HFFc6 (cell line): ENCODE measurements at regions not wholly inside any gene's neighbourhood (a gene's known extent, or its start where the extent isn't known, plus 50 kb on each side); places are given as distances from the start of the nearest gene placed in this dataset.

Source experiments
- DNase-seq: peaks from one replicate; pipeline ENCODE4 v3.0.0-alpha.2; 2018
- H3K27ac Mint-ChIP-seq: 2 replicates; pipeline ENCODE4 v1.8.0; 2020; ENCODE audit warnings: mild to moderate bottlenecking, mixed read lengths
- H3K27me3 Mint-ChIP-seq: 2 replicates; pipeline ENCODE4 v1.8.0; 2021; ENCODE audit warnings: mild to moderate bottlenecking, moderate library complexity, mixed read lengths; ENCODE audit not compliant: insufficient read depth
- H3K36me3 Mint-ChIP-seq: 2 replicates; pipeline ENCODE4 v1.8.0; 2021; ENCODE audit warnings: low read depth, mixed read lengths
- H3K4me1 Mint-ChIP-seq: 2 replicates; pipeline ENCODE4 v1.8.0; 2020; ENCODE audit warnings: low read depth, mixed read lengths
- H3K4me3 Mint-ChIP-seq: 2 replicates; pipeline ENCODE4 v1.8.0; 2020; ENCODE audit warnings: mild to moderate bottlenecking, moderate library complexity, mixed read lengths
- H3K9me3 Mint-ChIP-seq: 2 replicates; pipeline ENCODE4 v1.8.0; 2020; ENCODE audit warnings: mild to moderate bottlenecking, mixed read lengths
- CTCF ChIP-seq: fragments of 200-600 bp; sonication (generic); IDR thresholded peaks from 2 replicates; pipeline ENCODE4 v1.5.0; 2021; ENCODE audit warnings: antibody characterized with exemption, mild to moderate bottlenecking

DNA sequence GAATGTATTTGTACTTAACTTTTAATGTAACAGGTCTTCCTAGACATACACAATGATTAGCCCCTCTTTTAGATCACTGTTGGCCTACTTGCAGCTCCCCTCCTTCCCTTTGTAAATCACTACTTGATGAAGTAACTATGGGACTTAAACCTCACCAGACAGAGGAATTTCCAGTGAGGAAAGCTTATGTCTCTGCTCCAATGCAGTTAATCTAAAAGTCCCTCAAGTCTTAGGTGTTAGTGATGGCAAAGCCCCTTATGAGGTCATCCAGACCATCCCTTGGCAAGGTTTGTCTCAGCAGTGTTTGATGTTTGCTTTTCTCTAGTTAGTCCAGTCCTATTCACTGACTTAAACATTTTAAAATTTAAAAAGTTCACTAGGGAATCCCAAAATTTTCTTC, 877.3 kb upstream of the INTU start:
- no peak overlapping the region for H3K27ac Mint-ChIP-seq
- no peaks in the 10 kb centered on the region for H3K4me1 Mint-ChIP-seq
- no peaks in the 10 kb centered on the region for H3K36me3 Mint-ChIP-seq
- no peak for TF ChIP-seq CTCF
- no peaks in the 10 kb centered on the region for H3K27me3 Mint-ChIP-seq
- no peak for DNase-seq
- no peak overlapping the region for H3K4me3 Mint-ChIP-seq
- H3K9me3 Mint-ChIP-seq: no peaks in the 10 kb centered on the region

DNA sequence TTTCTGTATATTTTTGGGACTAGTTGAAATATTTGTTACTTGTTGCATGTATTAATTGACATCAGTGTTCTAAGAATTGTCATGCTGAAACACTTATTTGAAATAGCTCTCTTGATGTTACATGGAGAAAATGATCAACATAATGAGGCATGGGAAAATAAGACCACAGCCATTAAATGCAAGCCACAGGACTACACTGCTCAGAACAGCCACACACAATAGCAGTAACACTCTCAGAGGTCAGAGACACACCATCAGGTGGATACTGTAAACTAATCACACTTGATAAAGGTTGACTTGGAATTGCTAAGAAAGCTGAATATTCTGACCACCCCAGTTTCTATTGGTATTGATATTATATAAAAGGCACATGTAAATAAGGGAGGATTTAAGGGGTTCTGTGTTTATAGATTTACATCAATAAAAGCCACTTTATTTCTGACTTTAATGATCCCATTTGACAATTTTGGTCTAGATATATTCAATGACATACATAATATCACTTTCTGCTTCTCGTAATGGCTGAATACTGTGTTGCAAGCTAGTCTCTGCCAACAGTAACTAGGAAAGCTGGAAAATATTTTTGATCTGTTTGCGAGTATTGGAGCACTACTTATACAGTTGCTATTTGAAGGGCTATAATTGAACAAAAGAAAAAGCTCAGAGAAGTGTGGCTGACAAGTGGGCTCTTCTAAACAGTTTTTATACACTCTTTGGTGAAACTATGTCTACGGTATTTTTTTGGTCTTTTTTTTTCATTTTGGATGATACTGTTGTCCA, 876.5 kb upstream of the INTU start:
- no peak overlapping the region for H3K27ac Mint-ChIP-seq
- no peak for DNase-seq
- no peak overlapping the region for H3K4me3 Mint-ChIP-seq
- TF ChIP-seq CTCF: no peak
- H3K9me3 Mint-ChIP-seq: no peaks in the 10 kb centered on the region
- H3K4me1 Mint-ChIP-seq: no peaks in the 10 kb centered on the region
- no peaks in the 10 kb centered on the region for H3K27me3 Mint-ChIP-seq
- H3K36me3 Mint-ChIP-seq: no peaks in the 10 kb centered on the region

GRCh38 chr4:126757219-126757618, 875.5 kb upstream of the INTU start:
- Mint-ChIP-seq H3K9me3 (0 out of 2 replicates have a peak, but pooled peaks cover under 1% of the 10 kb centered on the region), H3K27ac (no peak overlapping the region), H3K4me1 (peaks cover 2% of the 10 kb centered on the region), H3K27me3 (no peaks in the 10 kb centered on the region), H3K36me3 (peaks cover under 1% of the 10 kb centered on the region), H3K4me3 (no peak overlapping the region)
- DNase-seq: no peak
- TF ChIP-seq CTCF: no peak

GRCh38 chr4:126758493-126758892, 874.3 kb upstream of the INTU start:
- H3K36me3 Mint-ChIP-seq: peaks cover 13% of the 10 kb centered on the region
- peaks cover 11% of the 10 kb centered on the region; the same call in 1 of the 2 replicates for H3K9me3 Mint-ChIP-seq
- H3K27ac Mint-ChIP-seq: no peak overlapping the region
- no peaks in the 10 kb centered on the region for H3K27me3 Mint-ChIP-seq
- no peak for DNase-seq
- no peak overlapping the region for H3K4me3 Mint-ChIP-seq
- TF ChIP-seq CTCF: no peak
- peaks cover 9% of the 10 kb centered on the region for H3K4me1 Mint-ChIP-seq

DNA sequence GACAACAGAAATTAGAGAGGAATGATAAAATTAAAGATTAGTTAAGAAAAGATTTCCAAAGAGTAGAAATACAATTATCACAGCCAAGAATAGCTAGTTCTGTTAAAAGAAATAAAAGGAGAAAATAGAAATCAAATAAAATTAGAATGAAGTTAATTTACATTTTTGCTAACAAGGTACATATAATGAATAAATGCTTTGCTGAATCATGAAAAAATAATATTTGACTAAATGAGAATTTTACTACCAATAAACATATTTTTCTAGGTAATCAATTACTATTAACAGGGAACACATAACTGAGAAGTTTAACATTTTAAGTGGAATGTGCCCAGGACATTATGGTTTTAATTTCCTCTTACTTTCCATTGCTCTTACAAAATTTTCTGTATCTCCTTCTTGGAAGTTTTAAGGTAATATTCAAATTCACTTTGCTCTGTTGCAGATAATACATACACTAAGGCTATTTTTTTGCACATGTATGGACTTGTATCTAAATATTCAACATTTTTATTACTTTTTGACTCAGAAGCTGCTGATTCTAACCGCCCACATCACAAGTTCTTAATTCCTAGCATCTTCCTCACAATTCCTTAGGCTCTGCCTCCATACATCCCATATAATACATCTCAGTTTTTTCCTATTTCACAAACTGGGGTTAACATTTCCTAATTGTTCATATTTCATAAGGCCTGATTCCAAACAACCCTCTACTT, 870.7 kb upstream of the INTU start:
- TF ChIP-seq CTCF: no peak
- no peak for DNase-seq
- Mint-ChIP-seq H3K27ac (peak overlapping the region; percentile 37; the same call in 1 of the 2 replicates), H3K4me1 (peaks cover 16% of the 10 kb centered on the region), H3K9me3 (peaks cover 11% of the 10 kb centered on the region; the same call in 1 of the 2 replicates), H3K36me3 (peaks cover 14% of the 10 kb centered on the region), H3K27me3 (no peaks in the 10 kb centered on the region), H3K4me3 (no peak overlapping the region)
